ENCODE measurements at regions not wholly inside any gene's neighbourhood (a gene's known extent, or its start where the extent isn't known, plus 50 kb on each side); places are given as distances from the start of the nearest gene placed in this dataset.

GRCh38 chr9:75429531-75430475 is 341.5 kb downstream of the OSTF1 start:
- no peak overlapping the region for H3K27ac ChIP-seq (ENCODE audit: insufficient read depth, low read length)
- CTCF ChIA-PET: no interaction called here
- no peaks in the 10 kb centered on the region for H3K9me1 ChIP-seq (ENCODE audit: insufficient read depth, low read length)
- TF ChIP-seq BHLHE40 (IDR thresholded peaks at IDR 0.05; ENCODE audit: low read depth, low read length) (no peak), MXI1 (IDR thresholded peaks at IDR 0.05; ENCODE audit: borderline replicate concordance, low read depth, low read length) (no peak), MAZ (IDR thresholded peaks at IDR 0.05; ENCODE audit: borderline replicate concordance, low read depth, low read length) (no peak), NFE2L2 (IDR thresholded peaks at IDR 0.05; ENCODE audit: low read depth, low read length) (no peak), RAD21 (IDR thresholded peaks at IDR 0.05; ENCODE audit: low read length) (no peak), CEBPB (IDR thresholded peaks at IDR 0.05; ENCODE audit: low read depth, low read length) (no peak), USF2 (IDR thresholded peaks at IDR 0.05; ENCODE audit: low read depth, low read length) (no peak), POLR2A (IDR thresholded peaks at IDR 0.05; ENCODE audit: low read depth, low read length) (no peak), RFX5 (IDR thresholded peaks at IDR 0.05; ENCODE audit: low read depth, low read length) (no peak), MAFK (IDR thresholded peaks at IDR 0.05; ENCODE audit: low read depth, low read length) (no peak), CHD1 (IDR thresholded peaks at IDR 0.05; ENCODE audit: low read depth, low read length) (no peak), FOS (IDR thresholded peaks at IDR 0.05; ENCODE audit: low read depth, low read length) (no peak), RCOR1 (IDR thresholded peaks at IDR 0.05; ENCODE audit: insufficient replicate concordance, low read length) (no peak)
- TF ChIP-seq, protein P1, sequence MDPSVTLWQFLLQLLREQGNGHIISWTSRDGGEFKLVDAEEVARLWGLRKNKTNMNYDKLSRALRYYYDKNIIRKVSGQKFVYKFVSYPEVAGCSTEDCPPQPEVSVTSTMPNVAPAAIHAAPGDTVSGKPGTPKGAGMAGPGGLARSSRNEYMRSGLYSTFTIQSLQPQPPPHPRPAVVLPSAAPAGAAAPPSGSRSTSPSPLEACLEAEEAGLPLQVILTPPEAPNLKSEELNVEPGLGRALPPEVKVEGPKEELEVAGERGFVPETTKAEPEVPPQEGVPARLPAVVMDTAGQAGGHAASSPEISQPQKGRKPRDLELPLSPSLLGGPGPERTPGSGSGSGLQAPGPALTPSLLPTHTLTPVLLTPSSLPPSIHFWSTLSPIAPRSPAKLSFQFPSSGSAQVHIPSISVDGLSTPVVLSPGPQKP (IDR thresholded peaks at IDR 0.05; ENCODE audit: borderline replicate concordance, low read depth, low read length): no peak
- TF ChIP-seq, protein P2, sequence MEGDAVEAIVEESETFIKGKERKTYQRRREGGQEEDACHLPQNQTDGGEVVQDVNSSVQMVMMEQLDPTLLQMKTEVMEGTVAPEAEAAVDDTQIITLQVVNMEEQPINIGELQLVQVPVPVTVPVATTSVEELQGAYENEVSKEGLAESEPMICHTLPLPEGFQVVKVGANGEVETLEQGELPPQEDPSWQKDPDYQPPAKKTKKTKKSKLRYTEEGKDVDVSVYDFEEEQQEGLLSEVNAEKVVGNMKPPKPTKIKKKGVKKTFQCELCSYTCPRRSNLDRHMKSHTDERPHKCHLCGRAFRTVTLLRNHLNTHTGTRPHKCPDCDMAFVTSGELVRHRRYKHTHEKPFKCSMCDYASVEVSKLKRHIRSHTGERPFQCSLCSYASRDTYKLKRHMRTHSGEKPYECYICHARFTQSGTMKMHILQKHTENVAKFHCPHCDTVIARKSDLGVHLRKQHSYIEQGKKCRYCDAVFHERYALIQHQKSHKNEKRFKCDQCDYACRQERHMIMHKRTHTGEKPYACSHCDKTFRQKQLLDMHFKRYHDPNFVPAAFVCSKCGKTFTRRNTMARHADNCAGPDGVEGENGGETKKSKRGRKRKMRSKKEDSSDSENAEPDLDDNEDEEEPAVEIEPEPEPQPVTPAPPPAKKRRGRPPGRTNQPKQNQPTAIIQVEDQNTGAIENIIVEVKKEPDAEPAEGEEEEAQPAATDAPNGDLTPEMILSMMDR (conservative IDR thresholded peaks at IDR 0.05; ENCODE audit: low read depth, low read length): no peak
- no TSS peak for BruUV-seq (replicated peaks)
- POLR2A ChIA-PET (ENCODE audit: unreplicated experiment): no interaction called here
- H3K18ac ChIP-seq (ENCODE audit: low read depth, low read length): no peak overlapping the region
- H3K4ac ChIP-seq (ENCODE audit: low read depth, low read length): no peak overlapping the region
- no peak for DNase-seq
- no peak overlapping the region for H2AK9ac ChIP-seq (replicated peaks; ENCODE audit: low read depth, low read length, poor library complexity)
- H3K79me1 ChIP-seq (ENCODE audit: low read depth in 1 of 2, low read length in 2 of 2): no peaks in the 10 kb centered on the region
- no peak overlapping the region for H4K8ac ChIP-seq (ENCODE audit: low read depth in 2 of 2, low read length in 2 of 2)
- no peaks in the 10 kb centered on the region for H4K20me1 ChIP-seq (ENCODE audit: insufficient read depth, low read length)
- no peak overlapping the region for H2BK15ac ChIP-seq (ENCODE audit: low read depth, low read length)
- peaks cover 2% of the 10 kb centered on the region; the same call in 1 of the 2 replicates for H3K9me3 ChIP-seq (ENCODE audit: control insufficient read depth, insufficient read depth, low read length)
- H2AFZ ChIP-seq (replicated peaks; ENCODE audit: low read length, poor library complexity): no peak overlapping the region
- WGBS, 2 experiments (ENCODE audit: extremely low coverage in 2 of 2, insufficient read length in 1 of 2): no CpG with 5 or more reads among the region's 3 CpGs
- no peak overlapping the region for H3K14ac ChIP-seq (replicated peaks; ENCODE audit: low read depth, low read length)
- no peak overlapping the region for H3K4me2 ChIP-seq (ENCODE audit: low read depth, low read length)
- no peak overlapping the region for H4K91ac ChIP-seq (ENCODE audit: insufficient read depth, low read depth, low read length)
- H3K4me3 ChIP-seq (ENCODE audit: insufficient read depth, low read depth, low read length): no peak overlapping the region
- no peak overlapping the region for H2BK120ac ChIP-seq (ENCODE audit: low read depth, low read length)
- no peak overlapping the region for H2BK5ac ChIP-seq (ENCODE audit: low read depth, low read length, poor library complexity, severe bottlenecking)
- in situ Hi-C loops (cut with MboI; ENCODE audit: low sequenced_read_pairs) (no loop called here), dilution Hi-C loops (cut with HindIII; ENCODE audit: low sequenced_read_pairs, unreplicated experiment) (no loop called here), intact Hi-C loops (cut with micrococcal nuclease) (no loop called here)
- no peaks in the 10 kb centered on the region for H3K36me3 ChIP-seq (ENCODE audit: control insufficient read depth, insufficient read depth, low read length)
- H3K9ac ChIP-seq (ENCODE audit: low read depth, low read length): no peak overlapping the region
- no peaks in the 10 kb centered on the region for H3K4me1 ChIP-seq (ENCODE audit: control insufficient read depth, insufficient read depth, low read length)
- no peaks in the 10 kb centered on the region for H3K27me3 ChIP-seq (ENCODE audit: control insufficient read depth, insufficient read depth, low read length)
- no peak overlapping the region for H4K5ac ChIP-seq (ENCODE audit: low read depth, low read length)
- H2AK5ac ChIP-seq (ENCODE audit: low read depth, low read length): no peak overlapping the region
- no peak overlapping the region for H3K23ac ChIP-seq (ENCODE audit: low read depth, low read length)
- no peak overlapping the region for H3K56ac ChIP-seq (ENCODE audit: extremely low read depth, insufficient read depth, low read length)
- H2BK20ac ChIP-seq (ENCODE audit: low read depth, low read length): no peak overlapping the region
- ATAC-seq (ENCODE audit: low read depth): no peak
